HL-60 (cell line): ENCODE measurements at regions not wholly inside any gene's neighbourhood (a gene's known extent, or its start where the extent isn't known, plus 50 kb on each side); places are given as distances from the start of the nearest gene placed in this dataset.

Experiments used
- DNase-seq, 2 experiments: peaks; one replicate each; pipeline ENCODE4 v3.0.0-alpha.2; 2010 to 2020; ENCODE audit warnings: low read depth in 1 of 2, low spot score in 1 of 2
- H3K27ac ChIP-seq: fragments of 250-450 bp; sonication (Bioruptor Pico); replicated peaks from 2 replicates; pipeline ENCODE4 v1.5.1; 2020; ENCODE audit warnings: mild to moderate bottlenecking, moderate library complexity
- H3K27me3 ChIP-seq: fragments of 250-450 bp; sonication (Bioruptor Pico); 2 replicates; pipeline ENCODE4 v1.5.1; 2021; ENCODE audit warnings: mild to moderate bottlenecking, moderate library complexity; ENCODE audit not compliant: insufficient read depth, poor library complexity, severe bottlenecking
- H3K4me3 ChIP-seq: replicated peaks from 2 replicates; pipeline ENCODE4 v1.5.1; 2011; ENCODE audit warnings: mild to moderate bottlenecking, control low read depth, low read length; ENCODE audit not compliant: insufficient read depth
- CTCF ChIP-seq: IDR thresholded peaks from one replicate; pipeline ENCODE4 v1.5.1; 2011; ENCODE audit warnings: low read length, control low read depth, inconsistent platforms; ENCODE audit not compliant: insufficient read depth
- GABPA ChIP-seq: IDR thresholded peaks from 2 replicates; pipeline ENCODE4 v1.6.1; 2012; ENCODE audit warnings: low read depth
- POLR2AphosphoS5 ChIP-seq: IDR thresholded peaks from 2 replicates; pipeline ENCODE4 v1.6.1; 2012; ENCODE audit warnings: low read depth
- REST ChIP-seq: IDR thresholded peaks from 2 replicates; pipeline ENCODE4 v1.6.1; 2012; ENCODE audit warnings: low read depth; ENCODE audit not compliant: insufficient replicate concordance
- SPI1 ChIP-seq: IDR thresholded peaks from 2 replicates; pipeline ENCODE4 v1.6.1; 2012; ENCODE audit warnings: low read depth, mild to moderate bottlenecking, borderline replicate concordance

GRCh38 chr17:34799751-34800150, 161.5 kb downstream of the CCT6B start:
- Histone ChIP-seq H3K27ac (no peak overlapping the region), H3K4me3 (no peak overlapping the region), H3K27me3 (no peaks in the 10 kb centered on the region)
- DNase-seq: no peak
- TF ChIP-seq REST (no peak), POLR2AphosphoS5 (no peak), CTCF (no peak), GABPA (no peak), SPI1 (no peak)

- no peak overlapping the region for H3K4me3 ChIP-seq
- H3K27me3 ChIP-seq: no peaks in the 10 kb centered on the region
- TF ChIP-seq CTCF (no peak), POLR2AphosphoS5 (no peak), SPI1 (no peak), GABPA (no peak), REST (no peak)
- no peak for DNase-seq
- no peak overlapping the region for H3K27ac ChIP-seq
These were observed 162.7 kb downstream of the CCT6B start for GRCh38 chr17:34798581-34798980.

GRCh38 chr17:34797720-34798119, 163.5 kb downstream of the CCT6B start:
- no peak overlapping the region for H3K27ac ChIP-seq
- H3K4me3 ChIP-seq: no peak overlapping the region
- no peaks in the 10 kb centered on the region for H3K27me3 ChIP-seq
- TF ChIP-seq CTCF: no peak
- peak; percentile 97 for TF ChIP-seq REST
- DNase-seq: peak; percentile 4 to 5
